GM18907 (cell line): ENCODE measurements at regions not wholly inside any gene's neighbourhood (a gene's known extent, or its start where the extent isn't known, plus 50 kb on each side); places are given as distances from the start of the nearest gene placed in this dataset.
"Not testable (repeated sequence)": the region's sequence is repeated elsewhere in the genome, so short reads cannot be mapped to it uniquely, and the experiment has no call there.

Experiments
- ATAC-seq: cut with Tn5 transposase; IDR thresholded peaks from one replicate; pipeline ENCODE4 v1.9.1; 2021; ENCODE audit warnings: mild to moderate bottlenecking, moderate library complexity; ENCODE audit not compliant: unreplicated experiment

- ATAC-seq: no peak
Observed at GRCh38 chr3:80994767-80995166, 766.7 kb downstream of the GBE1 start.

GRCh38 chr3:80994085-80994665, 767.3 kb downstream of the GBE1 start:
- no peak for ATAC-seq

- peak; percentile 90 for ATAC-seq
Observed at GRCh38 chr3:80993241-80993945, 768.1 kb downstream of the GBE1 start.

GRCh38 chr3:80983753-80984152, 777.7 kb downstream of the GBE1 start:
- no peak for ATAC-seq

GRCh38 chr3:80978216-80978969, 783.1 kb downstream of the GBE1 start:
- ATAC-seq: no peak

- ATAC-seq: no peak
Observed at GRCh38 chr3:80970292-80970691, 791.2 kb downstream of the GBE1 start.

- no peak for ATAC-seq
Observed at GRCh38 chr3:80929576-80929975, 831.9 kb downstream of the GBE1 start.

- no peak for ATAC-seq
Observed at GRCh38 chr3:80914854-80915253, 846.6 kb downstream of the GBE1 start.

GRCh38 chr3:80898211-80898610, 863.2 kb downstream of the GBE1 start:
- no peak for ATAC-seq

- not testable (repeated sequence) for ATAC-seq
Observed at GRCh38 chr3:80897005-80897404, 864.4 kb downstream of the GBE1 start.

- ATAC-seq: no peak
Observed at GRCh38 chr3:80890571-80890970, 870.9 kb downstream of the GBE1 start.

- ATAC-seq: no peak
Observed at GRCh38 chr3:80889535-80889934, 871.9 kb downstream of the GBE1 start.

- no peak for ATAC-seq
Observed at GRCh38 chr3:80870476-80871041, 890.9 kb downstream of the GBE1 start.

GRCh38 chr3:80855482-80855881, 906.0 kb downstream of the GBE1 start:
- ATAC-seq: no peak

- ATAC-seq: no peak
Observed at GRCh38 chr3:80836395-80836794, 925.0 kb downstream of the GBE1 start.

- no peak for ATAC-seq
Observed at GRCh38 chr3:80807577-80807976, 953.9 kb downstream of the GBE1 start.

- no peak for ATAC-seq
Observed at GRCh38 chr3:80806673-80807072, 954.8 kb downstream of the GBE1 start.

- ATAC-seq: no peak
Observed at GRCh38 chr3:80788914-80789313, 972.5 kb downstream of the GBE1 start.

GRCh38 chr3:80785875-80786274, 975.6 kb downstream of the GBE1 start:
- ATAC-seq: no peak

- ATAC-seq: no peak
Observed at GRCh38 chr3:80785475-80785874, 976.0 kb downstream of the GBE1 start.

- ATAC-seq: peak; percentile 66
Observed at GRCh38 chr3:80771085-80771484, 990.4 kb downstream of the GBE1 start.
